PC-9 (cell line): ENCODE measurements at regions not wholly inside any gene's neighbourhood (a gene's known extent, or its start where the extent isn't known, plus 50 kb on each side); places are given as distances from the start of the nearest gene placed in this dataset.

Experiments
- BruUV-seq: library from RNA; stranded (reverse); fragments of 400-500 nt; replicated peaks from 2 replicates; lab custom pipeline; 2021; lab: Mats Ljungman, UMichigan
- CTCF ChIA-PET: fragments of 300-600 bp; sonication (Branson Sonifier 250); formaldehyde crosslinking; loops from one replicate; lab custom pipeline; 2022; ENCODE audit warnings: antibody characterized with exemption; lab: Charles Lee
- POLR2A ChIA-PET: fragments of 300-600 bp; sonication (Branson Sonifier 250); formaldehyde crosslinking; loops from one replicate; lab custom pipeline; 2022; ENCODE audit warnings: antibody characterized with exemption; ENCODE audit not compliant: unreplicated experiment; lab: Charles Lee
- DNase-seq, 2 experiments: peaks; one replicate each; pipeline versions ENCODE4 v3.0.0 to v3.0.0-alpha.2; 2015 to 2022; ENCODE audit warnings: mixed read lengths in 1 of 2
- H2AFZ ChIP-seq: fragments of 200-600 bp; sonication (generic); 2 replicates; pipeline ENCODE4 v1.8.1; 2017; ENCODE audit warnings: antibody characterized with exemption
- H3F3A ChIP-seq: fragments of 200-600 bp; sonication (generic); 2 replicates; pipeline ENCODE4 v1.8.1; 2017; ENCODE audit warnings: antibody characterized with exemption, mild to moderate bottlenecking, low read depth; ENCODE audit not compliant: insufficient read depth
- H3K27ac ChIP-seq: fragments of 200-600 bp; sonication (generic); 2 replicates; pipeline ENCODE4 v1.6.1; 2016; ENCODE audit warnings: mixed run types
- H3K27me3 ChIP-seq: fragments of 200-600 bp; sonication (generic); 2 replicates; pipeline ENCODE4 v1.6.1; 2016; ENCODE audit warnings: low read depth, mixed run types; ENCODE audit not compliant: insufficient read depth
- H3K36me3 ChIP-seq: fragments of 200-600 bp; sonication (generic); 2 replicates; pipeline ENCODE4 v1.6.1; 2016; ENCODE audit warnings: low read depth, mixed run types
- H3K4me1 ChIP-seq: fragments of 200-600 bp; sonication (generic); replicated peaks from 2 replicates; pipeline ENCODE4 v1.6.1; 2016; ENCODE audit warnings: mixed run types; ENCODE audit not compliant: insufficient read depth
- H3K4me2 ChIP-seq: fragments of 200-600 bp; sonication (generic); 2 replicates; pipeline ENCODE4 v1.6.1; 2017; ENCODE audit warnings: mixed run types
- H3K4me3 ChIP-seq: fragments of 200-600 bp; sonication (generic); 2 replicates; pipeline ENCODE4 v1.6.1; 2016; ENCODE audit warnings: mixed run types
- H3K79me2 ChIP-seq: fragments of 200-600 bp; sonication (generic); 2 replicates; pipeline ENCODE4 v1.6.1; 2017; ENCODE audit warnings: low read depth, mixed run types
- H3K9me2 ChIP-seq: fragments of 200-600 bp; sonication (generic); 2 replicates; pipeline ENCODE4 v1.8.1; 2017; ENCODE audit warnings: mild to moderate bottlenecking; ENCODE audit not compliant: insufficient read depth
- H3K9me3 ChIP-seq: fragments of 200-600 bp; sonication (generic); 2 replicates; pipeline ENCODE4 v1.8.1; 2016; ENCODE audit warnings: low read depth; ENCODE audit not compliant: insufficient read depth
- H4K20me1 ChIP-seq: fragments of 200-600 bp; sonication (generic); 2 replicates; pipeline ENCODE4 v1.8.1; 2017; ENCODE audit not compliant: insufficient read depth
- CTCF ChIP-seq: fragments of 200-600 bp; sonication (generic); conservative IDR thresholded peaks from 2 replicates; pipeline ENCODE4 v1.6.1; 2017; ENCODE audit warnings: mixed run types, antibody characterized with exemption, mild to moderate bottlenecking, moderate library complexity
- EZH2 ChIP-seq: fragments of 200-600 bp; sonication (generic); IDR thresholded peaks from 2 replicates; pipeline ENCODE4 v1.8.0; 2017; ENCODE audit warnings: antibody characterized with exemption, low read depth
- intact Hi-C: fragments of 100-400 bp; cut with micrococcal nuclease; formaldehyde crosslinking; loops from one replicate; pipeline ENCODE4 v1.10.0; 2022; ENCODE audit not compliant: unreplicated experiment

- Histone ChIP-seq H3K4me2 (no peak overlapping the region), H3K4me3 (no peak overlapping the region), H4K20me1 (no peaks in the 10 kb centered on the region), H3F3A (no peaks in the 10 kb centered on the region), H3K4me1 (no peaks in the 10 kb centered on the region), H3K79me2 (no peaks in the 10 kb centered on the region), H3K27me3 (no peaks in the 10 kb centered on the region), H3K27ac (no peak overlapping the region), H2AFZ (no peak overlapping the region), H3K36me3 (no peaks in the 10 kb centered on the region), H3K9me3 (no peaks in the 10 kb centered on the region), H3K9me2 (no peaks in the 10 kb centered on the region)
- no peak for DNase-seq
- no peak for TF ChIP-seq CTCF
- TF ChIP-seq EZH2, result no peak
- POLR2A ChIA-PET, result no interaction called here
- intact Hi-C loops, result no loop called here
- BruUV-seq, result no TSS peak
- CTCF ChIA-PET, result no interaction called here
Measured at GRCh38 chr14:84643446-84643845, 886.5 kb upstream of the FLRT2 start.

- intact Hi-C loops, result no loop called here
- Histone ChIP-seq H3K27ac (no peak overlapping the region), H3K9me2 (no peaks in the 10 kb centered on the region), H4K20me1 (no peaks in the 10 kb centered on the region), H3K9me3 (no peaks in the 10 kb centered on the region), H3K4me3 (no peak overlapping the region), H3K36me3 (no peaks in the 10 kb centered on the region), H2AFZ (no peak overlapping the region), H3F3A (no peaks in the 10 kb centered on the region), H3K79me2 (no peaks in the 10 kb centered on the region), H3K4me2 (no peak overlapping the region), H3K4me1 (no peaks in the 10 kb centered on the region), H3K27me3 (no peaks in the 10 kb centered on the region)
- ChIA-PET POLR2A (interaction anchor here (0.6 kb wide), 1 partner anchor 536 kb away, joined by 8 read pairs; no protein-coding TSS in a partner anchor), CTCF (no interaction called here)
- no peak for TF ChIP-seq CTCF
- no peak for TF ChIP-seq EZH2
- BruUV-seq, result no TSS peak
- no peak for DNase-seq
Measured at GRCh38 chr14:84646786-84647500, 883.0 kb upstream of the FLRT2 start.

GRCh38 chr14:84655014-84655413, 874.9 kb upstream of the FLRT2 start:
- intact Hi-C loops, result no loop called here
- CTCF ChIA-PET, result interaction anchor here (0.6 kb wide), 1 partner anchor 27 kb away, joined by 4 read pairs; no protein-coding TSS in a partner anchor

More at GRCh38 chr14:84655014-84655413, 874.9 kb upstream of the FLRT2 start:
- Histone ChIP-seq H3K4me3 (no peak overlapping the region), H3K4me2 (no peak overlapping the region), H3K27me3 (no peaks in the 10 kb centered on the region), H3K9me2 (no peaks in the 10 kb centered on the region), H3K4me1 (no peaks in the 10 kb centered on the region), H3K36me3 (no peaks in the 10 kb centered on the region), H3K27ac (no peak overlapping the region), H4K20me1 (no peaks in the 10 kb centered on the region), H2AFZ (no peak overlapping the region), H3K79me2 (no peaks in the 10 kb centered on the region), H3F3A (no peaks in the 10 kb centered on the region), H3K9me3 (no peaks in the 10 kb centered on the region)
- no TSS peak for BruUV-seq
- TF ChIP-seq CTCF, result no peak
- TF ChIP-seq EZH2, result no peak
- no peak for DNase-seq
- POLR2A ChIA-PET, result no interaction called here
